HL-60 (cell line): ENCODE measurements at regions not wholly inside any gene's neighbourhood (a gene's known extent, or its start where the extent isn't known, plus 50 kb on each side); places are given as distances from the start of the nearest gene placed in this dataset.
A peak's percentile ranks its signal among the peaks of the same experiment; 100 is the strongest.

Source experiments
- DNase-seq, 2 experiments: peaks; one replicate each; pipeline ENCODE4 v3.0.0-alpha.2; 2010 to 2020; ENCODE audit warnings: low read depth in 1 of 2, low spot score in 1 of 2
- H3K27ac ChIP-seq: fragments of 250-450 bp; sonication (Bioruptor Pico); replicated peaks from 2 replicates; pipeline ENCODE4 v1.5.1; 2020; ENCODE audit warnings: mild to moderate bottlenecking, moderate library complexity
- H3K27me3 ChIP-seq: fragments of 250-450 bp; sonication (Bioruptor Pico); 2 replicates; pipeline ENCODE4 v1.5.1; 2021; ENCODE audit warnings: mild to moderate bottlenecking, moderate library complexity; ENCODE audit not compliant: insufficient read depth, poor library complexity, severe bottlenecking
- H3K4me3 ChIP-seq: replicated peaks from 2 replicates; pipeline ENCODE4 v1.5.1; 2011; ENCODE audit warnings: mild to moderate bottlenecking, control low read depth, low read length; ENCODE audit not compliant: insufficient read depth
- CTCF ChIP-seq: IDR thresholded peaks from one replicate; pipeline ENCODE4 v1.5.1; 2011; ENCODE audit warnings: low read length, control low read depth, inconsistent platforms; ENCODE audit not compliant: insufficient read depth
- GABPA ChIP-seq: IDR thresholded peaks from 2 replicates; pipeline ENCODE4 v1.6.1; 2012; ENCODE audit warnings: low read depth
- POLR2AphosphoS5 ChIP-seq: IDR thresholded peaks from 2 replicates; pipeline ENCODE4 v1.6.1; 2012; ENCODE audit warnings: low read depth
- REST ChIP-seq: IDR thresholded peaks from 2 replicates; pipeline ENCODE4 v1.6.1; 2012; ENCODE audit warnings: low read depth; ENCODE audit not compliant: insufficient replicate concordance
- SPI1 ChIP-seq: IDR thresholded peaks from 2 replicates; pipeline ENCODE4 v1.6.1; 2012; ENCODE audit warnings: low read depth, mild to moderate bottlenecking, borderline replicate concordance

GRCh38 chr3:194861375-194861774, 175.7 kb downstream of the FAM43A start:
- no peak for DNase-seq
- Histone ChIP-seq H3K27ac (no peak overlapping the region), H3K4me3 (no peak overlapping the region), H3K27me3 (no peaks in the 10 kb centered on the region)
- TF ChIP-seq SPI1 (peak; percentile 15; the same call in 1 of the 2 replicates), GABPA (no peak)

- DNase-seq: no peak
- no peak overlapping the region for H3K4me3 ChIP-seq
- TF ChIP-seq CTCF: no peak
- no peak for TF ChIP-seq POLR2AphosphoS5
- TF ChIP-seq REST: no peak
- TF ChIP-seq GABPA: no peak
- no peak for TF ChIP-seq SPI1
- no peaks in the 10 kb centered on the region for H3K27me3 ChIP-seq
- H3K27ac ChIP-seq: no peak overlapping the region
These were observed 179.4 kb downstream of the FAM43A start for GRCh38 chr3:194865061-194865460.

- no peak for TF ChIP-seq POLR2AphosphoS5
- TF ChIP-seq CTCF: no peak
- TF ChIP-seq GABPA: no peak
- TF ChIP-seq REST: no peak
- no peak for TF ChIP-seq SPI1
- Histone ChIP-seq H3K27ac (no peak overlapping the region), H3K4me3 (no peak overlapping the region), H3K27me3 (no peaks in the 10 kb centered on the region)
- no peak for DNase-seq
These were observed 179.9 kb downstream of the FAM43A start for GRCh38 chr3:194865615-194866014.

GRCh38 chr3:194866236-194866635, 180.6 kb downstream of the FAM43A start:
- no peak overlapping the region for H3K4me3 ChIP-seq
- no peak overlapping the region for H3K27ac ChIP-seq
- no peaks in the 10 kb centered on the region for H3K27me3 ChIP-seq
- TF ChIP-seq SPI1 (no peak), CTCF (no peak), GABPA (no peak), POLR2AphosphoS5 (no peak), REST (no peak)
- no peak for DNase-seq
